Stomach (tissue), 4 donors: ENCODE measurements at regions not wholly inside any gene's neighbourhood (a gene's known extent, or its start where the extent isn't known, plus 50 kb on each side); places are given as distances from the start of the nearest gene placed in this dataset.

ENCODE experiments used
- CTCF ChIP-seq, 7 experiments: fragments of 450-650 bp in 4 of 7; fragments of 200-600 bp in 3 of 7; sonication (generic) in 3 of 7; IDR thresholded peaks; one replicate each; pipeline ENCODE4 v1.5.1; 2016 to 2019; ENCODE audit warnings: antibody characterized with exemption in 7 of 7, control low read depth in 2 of 7, mild to moderate bottlenecking in 1 of 7
- EP300 ChIP-seq: sonication (generic); formaldehyde crosslinking; IDR thresholded peaks from one replicate; pipeline ENCODE4 v1.6.1; 2017; ENCODE audit warnings: antibody characterized with exemption
- POLR2A ChIP-seq, 4 donors: fragments of 450-650 bp; IDR thresholded peaks; one replicate each; pipeline ENCODE4 v1.6.1; 2016; ENCODE audit warnings: antibody characterized with exemption in 4 of 4, control low read depth in 2 of 4, mild to moderate bottlenecking in 1 of 4, moderate library complexity in 1 of 4
- POLR2AphosphoS5 ChIP-seq, 3 donors: sonication (generic); formaldehyde crosslinking; IDR thresholded peaks; one replicate each; pipeline ENCODE4 v1.6.1; 2016; ENCODE audit warnings: antibody characterized with exemption in 3 of 3

GRCh38 chr5:91888810-91889209 lies 505.7 kb upstream of the ARRDC3 start:
- TF ChIP-seq CTCF (IDR thresholded peaks at IDR 0.05) (no peak), POLR2A (IDR thresholded peaks at IDR 0.05) (no peak), EP300 (no peak), POLR2AphosphoS5 (IDR thresholded peaks at IDR 0.05) (no peak)
